ENCODE measurements at regions not wholly inside any gene's neighbourhood (a gene's known extent, or its start where the extent isn't known, plus 50 kb on each side); places are given as distances from the start of the nearest gene placed in this dataset.

DNA sequence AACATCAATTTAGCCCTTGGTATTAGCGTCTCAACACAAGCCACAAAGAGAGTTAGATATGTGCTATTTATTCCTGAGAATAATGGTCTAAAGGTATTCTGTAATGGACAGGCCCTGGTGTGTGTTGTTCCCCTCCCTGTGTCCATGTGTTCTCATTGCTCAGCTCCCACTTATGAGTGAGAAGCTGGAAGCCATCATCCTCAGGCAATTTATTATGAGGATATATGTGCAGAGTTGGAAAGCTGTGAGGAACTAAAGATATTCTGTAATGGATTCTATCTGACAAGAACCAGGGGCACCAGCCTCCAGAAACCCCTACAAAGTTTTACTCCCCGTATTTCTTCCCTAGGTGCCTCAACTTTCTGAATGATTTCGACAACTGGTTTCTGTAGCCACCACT lies 210.8 kb downstream of the GRIN2B start:
- TF ChIP-seq POLR2A (IDR thresholded peaks at IDR 0.05; ENCODE audit: low read length): no peak
- TF ChIP-seq GATA1 (IDR thresholded peaks at IDR 0.05; ENCODE audit: low read depth, low read length): no peak

All from erythroblast (primary cell).